Muscle layer of colon (tissue), 2 donors: ENCODE measurements at regions not wholly inside any gene's neighbourhood (a gene's known extent, or its start where the extent isn't known, plus 50 kb on each side); places are given as distances from the start of the nearest gene placed in this dataset.

Source experiments
- H3K27ac ChIP-seq: one replicate; pipeline ENCODE4 v1.7.0; 2013; ENCODE audit warnings: low read depth, mild to moderate bottlenecking, low read length, moderate library complexity
- H3K27me3 ChIP-seq, 2 donors: one replicate each; pipeline ENCODE4 v1.7.0; 2013; ENCODE audit warnings: low read length in 2 of 2, mild to moderate bottlenecking in 2 of 2; ENCODE audit not compliant: insufficient read depth in 2 of 2, control insufficient read depth in 1 of 2
- H3K36me3 ChIP-seq: one replicate; pipeline ENCODE4 v1.7.0; 2013; ENCODE audit warnings: mild to moderate bottlenecking, low read length; ENCODE audit not compliant: insufficient read depth
- H3K4me1 ChIP-seq: one replicate; pipeline ENCODE4 v1.7.0; 2013; ENCODE audit warnings: mild to moderate bottlenecking, low read length; ENCODE audit not compliant: insufficient read depth
- H3K4me3 ChIP-seq, 2 donors: one replicate each; pipeline ENCODE4 v1.7.0; 2013; ENCODE audit warnings: low read length in 2 of 2, low read depth in 1 of 2, mild to moderate bottlenecking in 1 of 2, moderate library complexity in 1 of 2
- H3K9ac ChIP-seq: one replicate; pipeline ENCODE4 v1.7.0; 2013; ENCODE audit warnings: low read length
- H3K9me3 ChIP-seq: one replicate; pipeline ENCODE4 v1.7.0; 2013; ENCODE audit warnings: mild to moderate bottlenecking, low read length
- donor health status: abdominal sarcoma.
- donor health status: Adenocarcinoma of cecum.

DNA sequence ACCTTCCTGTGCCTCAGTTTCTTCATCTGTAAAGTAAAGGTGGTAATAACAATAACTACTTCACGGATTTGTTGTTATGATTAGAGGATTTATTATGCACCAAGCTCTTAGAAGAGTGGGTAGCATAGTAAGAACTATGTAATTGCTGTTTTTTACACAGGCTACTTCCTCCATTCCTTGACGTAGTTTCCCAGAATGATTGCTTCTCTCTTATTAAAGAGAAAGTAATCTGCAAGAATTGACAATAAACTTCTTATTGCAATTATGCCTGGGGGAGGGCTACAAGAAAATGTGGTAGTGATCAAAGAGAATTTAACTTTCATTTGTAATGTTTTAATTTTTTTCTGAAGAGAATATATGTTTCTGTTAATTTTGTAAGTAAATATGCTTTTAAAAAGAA lies 238.7 kb downstream of the GASK1B start:
- no peak overlapping the region for H3K9ac ChIP-seq
- H3K4me1 ChIP-seq = no peaks in the 10 kb centered on the region
- H3K27me3 ChIP-seq = no peaks in the 10 kb centered on the region
- no peaks in the 10 kb centered on the region for H3K9me3 ChIP-seq
- H3K4me3 ChIP-seq = no peak overlapping the region
- H3K27ac ChIP-seq = no peak overlapping the region
- no peaks in the 10 kb centered on the region for H3K36me3 ChIP-seq

DNA sequence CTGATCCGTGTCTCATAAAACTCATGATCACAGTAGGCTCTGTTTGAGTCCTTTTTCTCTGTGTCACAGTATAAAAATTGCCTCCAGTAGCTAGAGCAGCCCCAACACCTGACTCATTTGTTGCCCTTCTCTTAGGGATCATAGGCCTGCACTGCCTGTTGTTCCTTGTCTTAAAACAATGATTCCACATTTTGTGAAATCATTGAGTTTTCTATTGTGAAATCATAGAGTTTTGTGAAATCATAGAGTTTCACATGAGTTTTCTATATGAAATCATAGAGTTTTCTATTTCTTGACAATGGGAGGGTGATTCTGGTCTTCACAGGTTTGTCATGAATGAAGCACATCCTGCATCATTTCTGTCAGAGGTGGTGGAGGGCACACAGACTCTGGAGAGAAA lies 239.9 kb downstream of the GASK1B start:
- Histone ChIP-seq H3K27ac (no peak overlapping the region), H3K9ac (no peak overlapping the region), H3K27me3 (no peaks in the 10 kb centered on the region), H3K4me1 (no peaks in the 10 kb centered on the region), H3K4me3 (no peak overlapping the region), H3K36me3 (no peaks in the 10 kb centered on the region), H3K9me3 (no peaks in the 10 kb centered on the region)

DNA sequence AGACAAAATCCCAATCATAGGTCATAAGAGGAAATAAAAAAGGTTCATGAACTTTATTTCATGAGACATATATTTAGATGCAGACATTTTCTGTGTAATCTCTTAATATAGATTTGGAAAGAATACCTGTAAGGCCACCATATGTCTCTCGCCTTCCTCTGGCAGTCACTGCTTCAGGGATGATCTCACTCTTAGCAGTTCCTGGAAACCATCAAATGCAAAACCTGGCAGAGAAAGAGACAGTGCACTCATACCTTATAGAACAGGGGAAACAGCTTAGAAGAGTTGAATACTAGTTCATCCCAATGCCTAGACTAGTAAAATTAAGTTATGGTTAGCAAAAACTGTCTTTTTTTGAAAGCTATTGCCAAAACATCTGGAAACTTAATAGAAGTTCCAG lies 243.3 kb downstream of the GASK1B start:
- Histone ChIP-seq H3K27ac (no peak overlapping the region), H3K9me3 (no peaks in the 10 kb centered on the region), H3K9ac (no peak overlapping the region)

DNA sequence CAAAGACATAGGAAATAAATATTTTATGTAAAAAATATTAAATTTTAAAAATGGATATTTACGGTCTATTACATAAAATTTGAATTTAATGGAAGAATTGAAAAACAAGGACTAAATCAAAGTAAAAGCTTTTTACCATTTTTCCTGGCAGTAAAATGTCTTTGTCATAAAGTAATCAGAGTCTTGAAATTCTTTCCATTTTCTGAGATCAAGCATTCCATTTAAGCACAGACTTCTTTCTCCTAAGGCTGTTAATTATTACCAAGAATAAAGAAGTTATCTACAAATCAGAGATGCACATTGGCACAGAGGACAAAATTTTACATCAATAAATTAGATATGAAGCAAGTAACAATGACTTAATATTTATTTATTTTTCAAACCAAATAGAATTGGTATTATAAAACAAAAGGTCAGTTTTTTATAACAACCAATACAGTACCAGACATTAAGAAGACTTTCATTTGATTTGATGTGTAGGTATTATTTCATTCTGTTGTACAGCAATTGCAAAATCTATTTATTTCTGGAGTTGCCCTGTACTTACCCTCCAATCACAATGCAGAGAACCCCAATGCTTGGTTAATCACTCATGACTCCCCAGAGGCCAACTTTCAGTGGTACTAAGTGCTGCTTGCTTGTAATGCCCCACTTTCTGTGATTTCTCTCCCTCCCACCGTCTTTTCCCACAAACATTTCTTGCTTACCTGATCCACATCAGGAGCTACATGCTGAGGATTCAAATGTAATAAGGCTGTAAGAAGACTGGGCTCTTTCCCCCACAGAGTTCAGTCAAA lies 254.6 kb downstream of the GASK1B start:
- H3K4me3 ChIP-seq = no peak overlapping the region
- H3K27me3 ChIP-seq = no peaks in the 10 kb centered on the region
- no peaks in the 10 kb centered on the region for H3K4me1 ChIP-seq
- H3K27ac ChIP-seq = no peak overlapping the region
- no peaks in the 10 kb centered on the region for H3K9me3 ChIP-seq
- no peak overlapping the region for H3K9ac ChIP-seq
- H3K36me3 ChIP-seq = no peaks in the 10 kb centered on the region

More for the DNA sequence above, 243.3 kb downstream of the GASK1B start:
- no peak overlapping the region for H3K4me3 ChIP-seq
- no peaks in the 10 kb centered on the region for H3K27me3 ChIP-seq
- H3K4me1 ChIP-seq = no peaks in the 10 kb centered on the region
- H3K36me3 ChIP-seq = no peaks in the 10 kb centered on the region

DNA sequence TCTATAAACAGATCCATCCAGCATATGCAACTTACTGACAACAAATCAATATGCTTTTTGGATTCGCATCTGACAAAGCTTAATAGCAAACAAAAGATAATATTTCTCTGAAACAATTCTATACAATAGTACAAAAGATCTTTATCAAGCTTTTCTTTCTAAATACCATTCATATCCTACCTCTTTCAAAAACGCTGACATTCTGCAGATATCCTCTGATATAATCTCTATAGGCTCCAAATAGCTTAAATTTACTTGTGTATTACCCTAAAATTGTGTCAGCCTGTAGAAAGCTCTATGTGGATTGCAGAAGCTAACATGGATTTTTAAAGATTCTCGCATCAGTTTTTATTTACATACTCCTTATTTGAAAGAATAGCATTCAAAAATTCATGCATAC lies 260.6 kb downstream of the GASK1B start:
- Histone ChIP-seq H3K27ac (no peak overlapping the region), H3K27me3 (no peaks in the 10 kb centered on the region), H3K36me3 (no peaks in the 10 kb centered on the region), H3K4me3 (no peak overlapping the region), H3K4me1 (no peaks in the 10 kb centered on the region), H3K9ac (no peak overlapping the region), H3K9me3 (no peaks in the 10 kb centered on the region)

DNA sequence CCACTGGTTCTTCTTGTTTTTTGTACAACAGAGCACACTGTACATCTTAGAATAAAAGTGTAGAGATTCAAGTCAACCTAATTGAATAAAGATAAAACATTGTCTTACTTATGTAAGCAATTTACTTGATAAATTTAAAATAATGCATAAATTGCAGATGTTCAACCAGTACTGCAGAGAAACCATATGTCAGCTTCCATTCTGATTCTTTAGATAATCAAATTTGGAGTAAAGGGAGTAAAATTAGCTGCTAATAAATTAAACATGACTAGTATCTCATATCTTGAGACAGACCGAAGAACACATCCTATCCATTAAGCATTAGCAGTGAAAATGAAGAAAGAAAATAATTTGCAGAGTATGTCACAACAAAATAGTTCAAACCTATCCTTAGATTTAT lies 261.2 kb downstream of the GASK1B start:
- no peaks in the 10 kb centered on the region for H3K36me3 ChIP-seq
- H3K4me3 ChIP-seq = no peak overlapping the region
- no peaks in the 10 kb centered on the region for H3K4me1 ChIP-seq
- no peaks in the 10 kb centered on the region for H3K27me3 ChIP-seq
- H3K9me3 ChIP-seq = no peaks in the 10 kb centered on the region
- no peak overlapping the region for H3K27ac ChIP-seq
- no peak overlapping the region for H3K9ac ChIP-seq

DNA sequence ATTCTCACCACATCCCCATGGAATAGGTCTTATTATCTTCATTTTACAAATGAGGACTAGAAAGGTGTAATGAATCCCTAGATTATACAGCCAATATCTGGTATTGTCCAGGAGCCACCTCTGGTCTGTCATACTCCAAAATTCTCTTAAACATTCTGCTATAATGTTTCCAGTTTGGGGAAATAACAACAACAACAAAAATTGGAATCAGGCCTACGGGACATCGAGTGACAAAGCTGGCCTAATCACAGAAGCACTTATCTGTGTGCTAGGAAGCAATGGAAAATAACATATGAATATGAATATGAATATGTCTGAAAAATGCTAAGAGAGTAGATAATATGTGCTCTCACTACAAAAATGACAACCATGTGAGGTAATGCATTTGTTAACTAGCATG lies 264.1 kb downstream of the GASK1B start:
- Histone ChIP-seq H3K27me3 (no peaks in the 10 kb centered on the region), H3K36me3 (no peaks in the 10 kb centered on the region), H3K9ac (no peak overlapping the region), H3K27ac (no peak overlapping the region), H3K9me3 (no peaks in the 10 kb centered on the region), H3K4me3 (no peak overlapping the region), H3K4me1 (no peaks in the 10 kb centered on the region)

DNA sequence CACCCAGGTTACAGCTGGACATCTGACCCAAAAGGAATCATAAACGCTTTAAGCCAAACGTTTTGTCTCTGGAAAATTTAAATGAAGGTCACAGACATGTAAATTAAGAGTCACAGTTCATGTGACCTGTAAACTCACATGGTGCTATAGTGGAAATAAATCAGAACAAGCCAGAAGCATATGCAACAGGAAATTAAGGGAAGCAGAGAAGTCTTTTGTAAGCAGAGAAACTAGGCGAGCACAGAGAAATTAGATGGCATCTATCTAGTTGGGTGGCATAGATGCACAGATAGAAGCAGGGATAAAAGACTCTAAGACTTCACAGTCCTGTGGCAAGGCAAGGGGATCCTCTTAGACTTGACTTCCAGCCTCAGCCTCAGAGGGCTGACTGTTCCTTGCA lies 264.8 kb downstream of the GASK1B start:
- H3K36me3 ChIP-seq = no peaks in the 10 kb centered on the region
- H3K9ac ChIP-seq = no peak overlapping the region
- no peaks in the 10 kb centered on the region for H3K4me1 ChIP-seq
- no peaks in the 10 kb centered on the region for H3K27me3 ChIP-seq
- H3K4me3 ChIP-seq = no peak overlapping the region
- H3K9me3 ChIP-seq = no peaks in the 10 kb centered on the region
- no peak overlapping the region for H3K27ac ChIP-seq

DNA sequence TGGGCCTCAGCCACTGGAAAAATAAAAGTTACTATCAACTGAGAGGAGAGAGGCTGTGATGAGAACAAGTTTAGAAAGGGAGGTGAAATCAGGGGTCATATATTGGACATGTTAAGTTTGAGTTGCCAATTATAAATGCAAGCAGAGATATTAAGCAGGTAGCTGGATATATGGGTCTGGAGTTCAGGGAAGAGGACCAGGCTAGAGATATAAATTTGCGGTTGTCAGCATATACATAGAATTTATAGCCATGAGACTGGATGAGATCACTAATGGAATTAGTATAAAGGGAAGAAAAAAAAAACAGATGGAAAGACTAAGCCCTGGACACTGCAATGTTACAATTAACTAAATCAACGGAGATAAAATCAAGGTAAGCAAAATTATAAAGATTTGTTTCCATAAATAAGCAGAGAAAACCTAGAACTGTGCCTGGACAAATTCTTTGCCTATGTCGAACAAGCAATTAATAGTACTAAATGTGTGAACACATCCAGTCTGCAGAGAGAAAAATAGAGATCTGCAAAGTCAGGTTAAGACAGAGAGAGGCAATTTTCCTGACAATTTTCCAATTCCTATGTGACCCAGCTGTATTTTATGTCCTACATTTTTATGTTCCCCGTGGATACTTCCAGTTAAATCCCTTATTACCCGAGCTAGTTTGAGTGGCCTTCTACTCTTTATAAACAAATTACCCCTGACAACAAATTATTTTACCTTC lies 265.4 kb downstream of the GASK1B start:
- Histone ChIP-seq H3K4me3 (no peak overlapping the region), H3K9ac (no peak overlapping the region), H3K9me3 (no peaks in the 10 kb centered on the region)

DNA sequence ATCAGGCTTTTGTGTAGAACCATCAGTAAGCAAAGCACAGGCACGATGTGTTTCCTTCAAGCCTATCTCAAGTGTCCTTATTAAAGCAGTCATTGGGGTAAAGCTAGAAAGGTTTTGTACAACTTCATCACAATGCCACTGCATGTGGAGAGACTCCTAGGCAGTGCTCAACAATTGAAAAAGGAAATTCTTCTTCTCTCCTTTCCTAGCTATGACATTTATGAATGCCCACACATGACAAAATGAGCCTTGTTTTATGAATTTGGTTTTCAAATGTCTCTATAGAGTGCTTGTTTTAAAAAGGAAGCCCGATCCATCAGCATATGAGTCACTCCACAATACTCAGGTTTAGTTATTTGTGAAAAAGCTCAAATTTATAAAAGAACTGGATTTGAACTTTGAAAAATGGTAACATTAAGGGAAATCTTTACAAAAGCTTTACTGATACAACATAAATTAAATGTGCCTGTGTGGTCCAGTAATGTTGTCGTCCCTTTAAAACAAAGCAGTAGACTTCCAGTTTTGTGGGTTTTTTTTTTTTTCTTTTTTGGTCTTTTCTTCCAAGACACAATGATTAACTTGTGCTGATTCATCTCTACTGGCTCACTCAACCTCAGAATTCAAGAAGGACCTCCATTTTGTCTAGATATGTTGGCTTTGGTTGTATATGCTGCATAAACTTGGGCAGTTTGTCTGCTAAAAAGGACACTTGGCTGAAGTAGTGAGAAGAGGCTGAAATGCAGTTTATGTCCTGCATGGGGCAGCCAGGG lies 273.8 kb downstream of the GASK1B start:
- Histone ChIP-seq H3K36me3 (no peaks in the 10 kb centered on the region), H3K27me3 (no peaks in the 10 kb centered on the region), H3K9ac (no peak overlapping the region)

More for the DNA sequence above, 265.4 kb downstream of the GASK1B start:
- Histone ChIP-seq H3K4me1 (no peaks in the 10 kb centered on the region), H3K27me3 (no peaks in the 10 kb centered on the region), H3K27ac (no peak overlapping the region), H3K36me3 (no peaks in the 10 kb centered on the region)

DNA sequence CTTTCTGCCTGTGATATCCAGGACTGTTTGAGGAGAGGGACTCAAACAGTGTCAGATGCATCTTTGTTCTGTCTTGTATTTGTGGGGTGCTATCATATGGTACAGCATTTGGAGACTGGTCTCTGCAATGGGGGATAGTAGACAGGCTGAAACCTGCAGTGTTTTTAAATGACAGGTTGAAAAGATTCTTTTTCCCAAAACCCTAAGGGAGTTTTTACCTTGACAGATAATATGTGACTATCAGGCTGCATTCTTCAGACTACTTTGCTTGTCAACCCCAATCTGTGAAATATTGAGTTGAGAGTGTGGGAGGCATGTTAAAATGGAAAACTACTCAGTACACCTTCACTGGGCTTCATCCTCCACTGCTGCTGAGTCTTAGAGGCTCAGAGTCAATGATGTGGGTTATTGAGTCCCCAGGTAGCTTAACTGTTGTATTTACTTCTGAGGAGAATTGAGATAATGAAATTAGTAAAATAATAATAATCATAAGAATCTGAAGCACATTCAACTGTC lies 274.9 kb downstream of the GASK1B start:
- no peak overlapping the region for H3K9ac ChIP-seq
- H3K4me1 ChIP-seq = no peaks in the 10 kb centered on the region
- H3K27me3 ChIP-seq = no peaks in the 10 kb centered on the region
- no peak overlapping the region for H3K27ac ChIP-seq
- H3K9me3 ChIP-seq = no peaks in the 10 kb centered on the region
- no peak overlapping the region for H3K4me3 ChIP-seq
- no peaks in the 10 kb centered on the region for H3K36me3 ChIP-seq

More for the DNA sequence above, 273.8 kb downstream of the GASK1B start:
- H3K4me3 ChIP-seq = no peak overlapping the region
- no peaks in the 10 kb centered on the region for H3K4me1 ChIP-seq
- H3K27ac ChIP-seq = no peak overlapping the region
- H3K9me3 ChIP-seq = no peaks in the 10 kb centered on the region
